H1 (cell line): ENCODE measurements at regions not wholly inside any gene's neighbourhood (a gene's known extent, or its start where the extent isn't known, plus 50 kb on each side); places are given as distances from the start of the nearest gene placed in this dataset.

Source experiments
- HDAC6 ChIP-seq: IDR thresholded peaks from one replicate; pipeline ENCODE4 v1.7.1; 2012; ENCODE audit warnings: low read depth, mild to moderate bottlenecking, inconsistent platforms, low read length, moderate library complexity
- JUND ChIP-seq: IDR thresholded peaks from 2 replicates; pipeline ENCODE4 v1.6.1; 2011; ENCODE audit warnings: mild to moderate bottlenecking, improper control_type of control experiment, low read length
- PHF8 ChIP-seq: fragments of 200-600 bp; sonication (generic); conservative IDR thresholded peaks from 2 replicates; pipeline ENCODE4 v1.7.1; 2012; ENCODE audit warnings: low read depth, mild to moderate bottlenecking, inconsistent platforms, low read length, moderate library complexity
- RFX5 ChIP-seq: IDR thresholded peaks from 2 replicates; pipeline ENCODE4 v1.6.1; 2011; ENCODE audit warnings: low read depth, low read length, improper control_type of control experiment, borderline replicate concordance

DNA sequence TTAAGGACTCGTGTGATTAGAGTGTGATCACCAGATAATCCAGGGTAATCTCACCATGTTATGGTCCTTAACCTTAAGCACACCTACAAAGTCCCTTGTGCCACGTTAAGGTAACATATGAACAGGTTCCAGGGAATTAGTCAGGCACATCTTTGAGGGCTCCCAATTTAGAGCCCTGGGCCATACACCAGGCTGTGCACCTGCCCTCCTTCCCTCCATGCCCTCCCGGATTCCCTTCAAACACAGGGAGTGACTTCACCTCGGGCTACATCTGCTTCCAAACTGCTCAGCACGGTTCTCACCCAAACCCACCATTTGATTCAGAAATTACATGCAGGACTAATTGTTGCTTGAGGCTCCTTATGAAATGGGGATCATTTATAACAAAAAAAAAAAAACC, 93.9 kb upstream of the HABP2 start (continued):
- TF ChIP-seq RFX5 (no peak), JUND (no peak), HDAC6 (no peak), PHF8 (no peak)
